SU-DHL-6 (cell line): ENCODE measurements at regions not wholly inside any gene's neighbourhood (a gene's known extent, or its start where the extent isn't known, plus 50 kb on each side); places are given as distances from the start of the nearest gene placed in this dataset.

Source experiments
- H2AFZ ChIP-seq: fragments of 200-600 bp; sonication (generic); 2 replicates; pipeline ENCODE4 v1.6.1; 2014; ENCODE audit warnings: low read depth, mild to moderate bottlenecking, moderate library complexity, mixed read lengths, antibody characterized with exemption, low read length; ENCODE audit not compliant: severe bottlenecking
- H3F3A ChIP-seq: fragments of 200-600 bp; shearing (Covaris generic); 2 replicates; pipeline ENCODE4 v1.6.0; 2016; ENCODE audit warnings: antibody characterized with exemption, mild to moderate bottlenecking; ENCODE audit not compliant: insufficient read depth
- H3K27ac ChIP-seq: fragments of 200-600 bp; sonication (generic); 2 replicates; pipeline ENCODE4 v1.5.1; 2016; ENCODE audit warnings: low read depth, mild to moderate bottlenecking, low read length, moderate library complexity, mixed read lengths
- H3K27me3 ChIP-seq: fragments of 200-600 bp; sonication (generic), shearing (Covaris generic); 2 replicates; pipeline ENCODE4 v1.6.0; 2014; ENCODE audit warnings: mild to moderate bottlenecking, low read length
- H3K36me3 ChIP-seq: fragments of 200-600 bp; sonication (generic); 2 replicates; pipeline ENCODE4 v1.6.1; 2014; ENCODE audit warnings: mild to moderate bottlenecking, low read length, mixed read lengths
- H3K4me2 ChIP-seq: fragments of 300-600, 200-600 bp; shearing (Covaris generic), sonication (generic); 2 replicates; pipeline ENCODE4 v1.6.0; 2014; ENCODE audit warnings: low read length, low read depth, mild to moderate bottlenecking; ENCODE audit not compliant: poor library complexity, severe bottlenecking
- H3K4me3 ChIP-seq: fragments of 200-600 bp; sonication (generic); 2 replicates; pipeline ENCODE4 v1.5.1; 2014; ENCODE audit warnings: antibody characterized with exemption, low read length, mild to moderate bottlenecking, mixed read lengths; ENCODE audit not compliant: insufficient read depth, poor library complexity, severe bottlenecking
- H3K79me2 ChIP-seq: fragments of 200-600 bp; sonication (generic); 2 replicates; pipeline ENCODE4 v1.6.1; 2014; ENCODE audit warnings: mild to moderate bottlenecking, low read length, moderate library complexity; ENCODE audit not compliant: insufficient read depth
- H3K9ac ChIP-seq: fragments of 200-600 bp; sonication (generic); 2 replicates; pipeline ENCODE4 v1.7.0; 2014; ENCODE audit warnings: mild to moderate bottlenecking, low read length
- H3K9me2 ChIP-seq: fragments of 200-600 bp; sonication (generic); replicated peaks from 2 replicates; pipeline ENCODE4 v1.6.1; 2014; ENCODE audit warnings: low read length; ENCODE audit not compliant: insufficient read depth
- H3K9me3 ChIP-seq: fragments of 200-600 bp; sonication (generic); 2 replicates; pipeline ENCODE4 v1.6.1; 2014; ENCODE audit warnings: low read length, mixed read lengths; ENCODE audit not compliant: insufficient read depth
- H4K20me1 ChIP-seq: fragments of 200-600 bp; sonication (generic); 2 replicates; pipeline ENCODE4 v1.6.1; 2014; ENCODE audit warnings: low read depth, mild to moderate bottlenecking, antibody characterized with exemption, low read length, moderate library complexity, mixed read lengths
- CTCF ChIP-seq: fragments of 200-600 bp; sonication (generic); IDR thresholded peaks from one replicate; pipeline ENCODE4 v1.5.1; 2017; ENCODE audit warnings: antibody characterized with exemption, mild to moderate bottlenecking, low read length, moderate library complexity; ENCODE audit not compliant: insufficient read depth, poor library complexity, severe bottlenecking
- EZH2phosphoT487 ChIP-seq: fragments of 200-600 bp; sonication (generic), shearing (Covaris generic); conservative IDR thresholded peaks from 2 replicates; pipeline ENCODE4 v1.6.1; 2018; ENCODE audit warnings: mild to moderate bottlenecking, antibody characterized with exemption, low read length, moderate library complexity, mixed read lengths

- no peak overlapping the region for H3K9ac ChIP-seq
- H3F3A ChIP-seq, result no peaks in the 10 kb centered on the region
- no peak for TF ChIP-seq CTCF
- no peak for TF ChIP-seq EZH2phosphoT487
- no peaks in the 10 kb centered on the region for H3K9me3 ChIP-seq
- no peak overlapping the region for H3K4me2 ChIP-seq
- no peak overlapping the region for H3K4me3 ChIP-seq
- no peaks in the 10 kb centered on the region for H3K36me3 ChIP-seq
- no peak overlapping the region for H3K27ac ChIP-seq
- no peaks in the 10 kb centered on the region for H3K79me2 ChIP-seq
- H3K27me3 ChIP-seq, result no peaks in the 10 kb centered on the region
- no peaks in the 10 kb centered on the region for H3K9me2 ChIP-seq
- H4K20me1 ChIP-seq, result no peaks in the 10 kb centered on the region
- H2AFZ ChIP-seq, result no peak overlapping the region
Observed at GRCh38 chr9:20199111-20199510, 410.3 kb upstream of the SLC24A2 start.

DNA sequence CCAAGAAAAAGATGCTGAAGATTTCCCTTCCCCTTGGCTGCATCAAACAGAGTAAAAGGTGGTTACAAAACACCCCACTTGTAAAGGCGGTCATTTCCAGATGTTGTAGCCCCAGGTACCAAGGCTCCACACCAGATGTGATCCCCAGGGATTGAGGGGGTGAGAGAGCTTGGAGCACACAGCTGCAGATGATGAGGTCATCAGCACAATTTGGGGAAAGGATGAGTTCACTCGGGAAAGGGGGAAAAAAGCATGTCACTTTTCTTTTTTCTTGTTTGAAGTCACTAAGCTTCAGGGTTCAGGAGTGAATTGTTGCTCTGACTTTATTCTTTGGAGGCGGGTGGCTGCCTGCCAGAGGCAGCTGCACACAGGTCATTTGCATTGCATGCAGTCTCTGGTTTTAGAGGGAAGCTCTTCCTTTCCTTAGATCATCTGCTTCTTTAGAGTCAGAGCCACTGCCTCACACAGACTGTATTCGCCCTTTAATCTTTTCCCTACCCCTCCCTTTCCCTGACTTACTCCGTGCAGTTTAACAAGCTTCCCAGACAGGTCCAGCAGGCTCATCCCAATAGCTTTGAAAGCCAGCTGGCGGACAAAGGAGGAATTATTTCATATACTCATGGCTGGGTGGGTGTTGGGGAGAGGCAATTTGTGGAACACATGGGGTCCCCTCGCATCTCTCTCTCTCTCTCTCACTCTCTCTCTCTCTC, 409.3 kb upstream of the SLC24A2 start:
- Histone ChIP-seq H3K4me2 (no peak overlapping the region), H2AFZ (no peak overlapping the region)

GRCh38 chr9:20191228-20191840, 402.5 kb upstream of the SLC24A2 start:
- no peaks in the 10 kb centered on the region; the same call in 1 of the 2 replicates for H3K27me3 ChIP-seq
- no peaks in the 10 kb centered on the region for H3K79me2 ChIP-seq
- H3K9ac ChIP-seq, result no peak overlapping the region
- no peak overlapping the region for H3K27ac ChIP-seq
- no peaks in the 10 kb centered on the region for H3K36me3 ChIP-seq
- no peak overlapping the region for H2AFZ ChIP-seq
- no peaks in the 10 kb centered on the region for H4K20me1 ChIP-seq
- no peaks in the 10 kb centered on the region for H3F3A ChIP-seq
- TF ChIP-seq EZH2phosphoT487 (no peak), CTCF (no peak)
- H3K9me3 ChIP-seq, result no peaks in the 10 kb centered on the region
- no peak overlapping the region for H3K4me2 ChIP-seq
- no peaks in the 10 kb centered on the region for H3K9me2 ChIP-seq
- H3K4me3 ChIP-seq, result no peak overlapping the region

More for the DNA sequence above, 409.3 kb upstream of the SLC24A2 start:
- H3K9ac ChIP-seq, result no peak overlapping the region
- H3K27me3 ChIP-seq, result no peaks in the 10 kb centered on the region
- H3K27ac ChIP-seq, result no peak overlapping the region
- no peak overlapping the region for H3K4me3 ChIP-seq
- H3K36me3 ChIP-seq, result no peaks in the 10 kb centered on the region
- no peaks in the 10 kb centered on the region for H4K20me1 ChIP-seq
- no peaks in the 10 kb centered on the region for H3F3A ChIP-seq
- TF ChIP-seq EZH2phosphoT487, result no peak
- TF ChIP-seq CTCF, result no peak
- no peaks in the 10 kb centered on the region for H3K9me3 ChIP-seq
- H3K79me2 ChIP-seq, result no peaks in the 10 kb centered on the region
- H3K9me2 ChIP-seq, result no peaks in the 10 kb centered on the region
